Activated T-cell treated with anti-CD3 and anti-CD28 coated beads, Interleukin-2, amount 50 U/mL, for 72 hours (primary cell): ENCODE measurements at regions not wholly inside any gene's neighbourhood (a gene's known extent, or its start where the extent isn't known, plus 50 kb on each side); places are given as distances from the start of the nearest gene placed in this dataset.
"Not testable (repeated sequence)": the region's sequence is repeated elsewhere in the genome, so short reads cannot be mapped to it uniquely, and the experiment has no call there.

Experiments used
- ATAC-seq, 2 donors: fragments of 150-1000 bp; cut with Tn5 transposase; replicated peaks in 1 of 2; 2 replicates each; pipeline ENCODE4 v1.10.0; 2021; ENCODE audit warnings: moderate library complexity in 2 of 2, mild to moderate bottlenecking in 1 of 2
- DNase-seq, 2 donors: peaks; one replicate each; pipeline ENCODE4 v3.0.0; 2021 to 2022; ENCODE audit warnings: mixed read lengths in 1 of 2
- H3K27ac Mint-ChIP-seq: one replicate; pipeline ENCODE4 v1.8.0; 2022; ENCODE audit warnings: mild to moderate bottlenecking, moderate library complexity, mixed read lengths
- H3K27me3 Mint-ChIP-seq: one replicate; pipeline ENCODE4 v1.8.0; 2022; ENCODE audit warnings: low read depth, mixed read lengths
- H3K36me3 Mint-ChIP-seq, 2 donors: one replicate each; pipeline ENCODE4 v1.8.0; 2022; ENCODE audit warnings: mixed read lengths in 2 of 2, mild to moderate bottlenecking in 1 of 2; ENCODE audit not compliant: insufficient read depth in 2 of 2
- H3K4me1 Mint-ChIP-seq: one replicate; pipeline ENCODE4 v1.8.0; 2022; ENCODE audit warnings: low read depth, mixed read lengths
- H3K4me3 Mint-ChIP-seq, 2 donors: one replicate each; pipeline ENCODE4 v1.8.0; 2022; ENCODE audit warnings: mild to moderate bottlenecking in 2 of 2, mixed read lengths in 2 of 2, moderate library complexity in 2 of 2
- H3K9me3 Mint-ChIP-seq, 2 donors: one replicate each; pipeline ENCODE4 v1.8.0; 2022; ENCODE audit warnings: mixed read lengths in 2 of 2

- Mint-ChIP-seq H3K9me3 (peaks cover 3 to 10% of the 10 kb centered on the region in 2 donors), H3K36me3 (no peaks in the 10 kb centered on the region), H3K27me3 (no peaks in the 10 kb centered on the region), H3K27ac (no peak overlapping the region), H3K4me1 (no peaks in the 10 kb centered on the region), H3K4me3 (no peak overlapping the region)
- no peak for ATAC-seq
- no peak for DNase-seq
Observed at GRCh38 chr13:82961757-82962156, 920.5 kb downstream of the SLITRK1 start.

- not testable (repeated sequence) for ATAC-seq, H3K4me3 Mint-ChIP-seq, DNase-seq, H3K36me3 Mint-ChIP-seq, H3K27me3 Mint-ChIP-seq, H3K4me1 Mint-ChIP-seq, H3K27ac Mint-ChIP-seq
- peaks cover 5 to 15% of the 10 kb centered on the region in 2 donors for H3K9me3 Mint-ChIP-seq
Observed at GRCh38 chr13:82952336-82952735, 929.9 kb downstream of the SLITRK1 start.

- Mint-ChIP-seq H3K4me1 (no peaks in the 10 kb centered on the region), H3K9me3 (peaks cover 2 to 7% of the 10 kb centered on the region in 2 donors), H3K27me3 (no peaks in the 10 kb centered on the region), H3K27ac (no peak overlapping the region), H3K36me3 (peaks cover 0 to 2% of the 10 kb centered on the region in 2 donors), H3K4me3 (no peak overlapping the region)
- ATAC-seq (no peak), DNase-seq (no peak)
Observed at GRCh38 chr13:82947683-82948082, 934.6 kb downstream of the SLITRK1 start.

GRCh38 chr13:82947191-82947621, 935.1 kb downstream of the SLITRK1 start:
- no peaks in the 10 kb centered on the region for H3K27me3 Mint-ChIP-seq
- peaks cover 0 to 2% of the 10 kb centered on the region in 2 donors for H3K36me3 Mint-ChIP-seq
- no peak overlapping the region for H3K27ac Mint-ChIP-seq
- H3K9me3 Mint-ChIP-seq = peaks cover 2 to 7% of the 10 kb centered on the region in 2 donors
- DNase-seq (no peak), ATAC-seq (no peak)
- H3K4me3 Mint-ChIP-seq = no peak overlapping the region
- no peaks in the 10 kb centered on the region for H3K4me1 Mint-ChIP-seq

- H3K36me3 Mint-ChIP-seq = no peaks in the 10 kb centered on the region
- DNase-seq = no peak
- H3K4me3 Mint-ChIP-seq = no peak overlapping the region
- no peaks in the 10 kb centered on the region for H3K4me1 Mint-ChIP-seq
- H3K27ac Mint-ChIP-seq = no peak overlapping the region
- H3K9me3 Mint-ChIP-seq = peaks cover 0 to 2% of the 10 kb centered on the region in 2 donors
- no peak for ATAC-seq
- no peaks in the 10 kb centered on the region for H3K27me3 Mint-ChIP-seq
Observed at GRCh38 chr13:82938644-82939043, 943.6 kb downstream of the SLITRK1 start.

- Mint-ChIP-seq H3K27ac (no peak overlapping the region), H3K4me1 (no peaks in the 10 kb centered on the region), H3K4me3 (no peak overlapping the region), H3K9me3 (peaks cover 4% of the 10 kb centered on the region in 2 donors), H3K36me3 (no peaks in the 10 kb centered on the region), H3K27me3 (no peaks in the 10 kb centered on the region)
- DNase-seq (no peak), ATAC-seq (no peak)
Observed at GRCh38 chr13:82934000-82934399, 948.3 kb downstream of the SLITRK1 start.

- DNase-seq = no peak
- Mint-ChIP-seq H3K27me3 (no peaks in the 10 kb centered on the region), H3K9me3 (peaks cover 1 to 4% of the 10 kb centered on the region in 2 donors), H3K27ac (no peak overlapping the region), H3K4me1 (no peaks in the 10 kb centered on the region), H3K36me3 (no peaks in the 10 kb centered on the region), H3K4me3 (no peak overlapping the region)
- no peak for ATAC-seq
Observed at GRCh38 chr13:82925114-82925513, 957.2 kb downstream of the SLITRK1 start.

- H3K4me1 Mint-ChIP-seq = no peaks in the 10 kb centered on the region
- DNase-seq (no peak), ATAC-seq (no peak)
- H3K4me3 Mint-ChIP-seq = no peak overlapping the region
- H3K27me3 Mint-ChIP-seq = no peaks in the 10 kb centered on the region
- no peaks in the 10 kb centered on the region for H3K36me3 Mint-ChIP-seq
- no peak overlapping the region for H3K27ac Mint-ChIP-seq
- peaks cover 2 to 4% of the 10 kb centered on the region in 2 donors for H3K9me3 Mint-ChIP-seq
Observed at GRCh38 chr13:82917984-82918383, 964.3 kb downstream of the SLITRK1 start.

GRCh38 chr13:82912564-82912963, 969.7 kb downstream of the SLITRK1 start:
- no peak overlapping the region for H3K27ac Mint-ChIP-seq
- ATAC-seq = no peak

GRCh38 chr13:82905071-82905470, 977.2 kb downstream of the SLITRK1 start:
- Mint-ChIP-seq H3K27ac (no peak overlapping the region), H3K4me3 (no peak overlapping the region), H3K9me3 (peaks cover 0 to 2% of the 10 kb centered on the region in 2 donors), H3K27me3 (no peaks in the 10 kb centered on the region), H3K4me1 (no peaks in the 10 kb centered on the region), H3K36me3 (no peaks in the 10 kb centered on the region)
- no peak for ATAC-seq
- no peak for DNase-seq

More at GRCh38 chr13:82912564-82912963, 969.7 kb downstream of the SLITRK1 start:
- no peaks in the 10 kb centered on the region for H3K36me3 Mint-ChIP-seq
- H3K27me3 Mint-ChIP-seq = no peaks in the 10 kb centered on the region
- no peaks in the 10 kb centered on the region for H3K4me1 Mint-ChIP-seq
- no peak for DNase-seq
- H3K4me3 Mint-ChIP-seq = no peak overlapping the region
- H3K9me3 Mint-ChIP-seq = peaks cover 0 to 2% of the 10 kb centered on the region in 2 donors

DNA sequence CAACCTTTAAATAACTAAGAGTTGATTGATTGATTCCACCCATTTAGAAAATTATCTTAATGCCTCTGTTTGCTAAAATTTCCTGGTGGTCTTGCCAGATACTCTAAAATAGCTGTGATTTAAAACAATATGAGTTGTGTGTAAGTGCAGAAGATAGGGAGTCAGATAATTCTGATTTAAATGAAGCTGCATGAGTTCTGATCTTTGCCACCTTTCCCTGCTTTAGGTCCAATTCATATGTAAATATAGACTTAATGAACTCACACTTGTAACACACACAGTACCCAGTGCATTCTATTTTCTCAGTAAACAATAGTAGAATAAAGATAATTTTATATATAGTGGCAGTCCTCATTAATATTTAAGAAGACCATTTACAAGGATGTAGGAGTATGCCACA, 981.8 kb downstream of the SLITRK1 start:
- DNase-seq = no peak
- Mint-ChIP-seq H3K27me3 (no peaks in the 10 kb centered on the region), H3K4me3 (no peak overlapping the region), H3K9me3 (peaks cover 1 to 2% of the 10 kb centered on the region in 2 donors), H3K4me1 (no peaks in the 10 kb centered on the region), H3K27ac (no peak overlapping the region), H3K36me3 (no peaks in the 10 kb centered on the region)
- no peak for ATAC-seq

DNA sequence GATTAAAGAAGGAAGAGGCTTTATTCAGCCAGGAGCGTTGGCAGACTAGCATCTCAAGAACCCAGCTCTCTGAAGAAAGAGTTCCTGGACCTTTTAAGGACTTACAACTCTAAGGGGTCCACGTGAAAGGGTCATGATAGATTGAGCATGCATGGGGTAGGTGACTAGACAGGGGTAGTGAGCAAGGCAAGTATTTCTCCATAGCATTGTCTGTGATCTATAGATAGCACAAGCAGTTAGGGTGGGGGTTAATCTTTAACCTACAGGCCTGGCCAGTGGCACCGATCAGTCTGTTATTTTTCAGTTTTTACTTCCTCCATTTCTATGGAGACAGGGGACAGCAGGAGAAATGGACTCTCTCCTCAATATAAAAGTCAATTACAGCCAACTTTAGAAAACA, 983.7 kb downstream of the SLITRK1 start:
- no peak overlapping the region for H3K4me3 Mint-ChIP-seq
- peaks cover 1 to 2% of the 10 kb centered on the region in 2 donors for H3K9me3 Mint-ChIP-seq
- no peaks in the 10 kb centered on the region for H3K27me3 Mint-ChIP-seq
- H3K27ac Mint-ChIP-seq = no peak overlapping the region
- DNase-seq = no peak
- ATAC-seq = no peak
- no peaks in the 10 kb centered on the region for H3K36me3 Mint-ChIP-seq
- H3K4me1 Mint-ChIP-seq = no peaks in the 10 kb centered on the region

DNA sequence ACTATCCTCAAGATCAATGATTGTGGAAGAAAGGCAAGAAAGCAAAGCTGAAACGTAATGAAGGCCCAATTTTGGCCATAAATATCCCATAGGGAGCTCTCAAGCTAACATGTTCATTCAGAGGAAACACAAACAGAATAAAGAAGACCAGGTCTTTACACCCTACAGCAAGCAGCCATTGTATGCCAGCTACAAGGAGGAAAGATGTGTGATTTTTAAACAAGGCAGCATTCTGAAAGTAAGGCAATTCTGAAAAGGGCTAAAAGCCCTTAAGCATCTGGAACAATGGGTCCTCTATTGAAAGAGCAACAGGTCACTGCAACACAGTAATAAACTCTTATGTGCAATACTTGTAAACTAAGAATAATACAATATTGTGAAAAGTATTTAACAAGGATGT, 1002.4 kb downstream of the SLITRK1 start:
- H3K27ac Mint-ChIP-seq = no peak overlapping the region
- no peak for ATAC-seq
- H3K4me3 Mint-ChIP-seq = no peak overlapping the region
- H3K4me1 Mint-ChIP-seq = no peaks in the 10 kb centered on the region
- no peaks in the 10 kb centered on the region for H3K36me3 Mint-ChIP-seq
- H3K9me3 Mint-ChIP-seq = peaks cover 2 to 3% of the 10 kb centered on the region in 2 donors
- H3K27me3 Mint-ChIP-seq = no peaks in the 10 kb centered on the region
- no peak for DNase-seq

GRCh38 chr13:82878536-82878935, 1003.7 kb downstream of the SLITRK1 start:
- Mint-ChIP-seq H3K4me3 (no peak overlapping the region), H3K4me1 (no peaks in the 10 kb centered on the region), H3K36me3 (no peaks in the 10 kb centered on the region), H3K27me3 (no peaks in the 10 kb centered on the region), H3K9me3 (peaks cover 2 to 4% of the 10 kb centered on the region in 2 donors), H3K27ac (no peak overlapping the region)
- DNase-seq (no peak), ATAC-seq (no peak)
